Ascending aorta (tissue), 2 donors: ENCODE measurements at regions not wholly inside any gene's neighbourhood (a gene's known extent, or its start where the extent isn't known, plus 50 kb on each side); places are given as distances from the start of the nearest gene placed in this dataset.

Experiments used
- DNase-seq, 2 donors: peaks; one replicate each; pipeline ENCODE4 v3.0.0-alpha.2; 2019; ENCODE audit warnings: low spot score in 2 of 2
- H3K27ac ChIP-seq, 2 donors: fragments of 200-600 bp; sonication (generic); one replicate each; pipeline ENCODE4 v1.5.1; 2016 to 2017; ENCODE audit warnings: mild to moderate bottlenecking in 1 of 2
- H3K27me3 ChIP-seq: fragments of 200-600 bp; sonication (generic); one replicate; pipeline ENCODE4 v1.5.1; 2017
- H3K36me3 ChIP-seq, 2 donors: fragments of 200-600 bp; sonication (generic); one replicate each; pipeline ENCODE4 v1.5.1; 2016
- H3K4me1 ChIP-seq, 2 donors: fragments of 200-600 bp; sonication (generic); one replicate each; pipeline ENCODE4 v1.5.1; 2016 to 2017; ENCODE audit warnings: mild to moderate bottlenecking in 1 of 2
- H3K4me3 ChIP-seq, 2 donors: fragments of 200-600 bp; sonication (generic); one replicate each; pipeline ENCODE4 v1.5.1; 2016 to 2017; ENCODE audit warnings: mild to moderate bottlenecking in 1 of 2
- H3K9me3 ChIP-seq, 2 donors: fragments of 200-600 bp; sonication (generic); one replicate each; pipeline ENCODE4 v1.5.1; 2016
- intact Hi-C: fragments of 100-400 bp; cut with DNase I; formaldehyde crosslinking; loops from one replicate; pipeline ENCODE4 v1.15.1; 2023
- TF ChIP-seq, protein P1 (sequence below), 3 experiments: fragments of 200-600 bp in 2 of 3; fragments of 450-650 bp in 1 of 3; sonication (generic) in 2 of 3; IDR thresholded peaks; one replicate each; pipeline ENCODE4 v1.5.1; 2016 to 2019; ENCODE audit warnings: antibody characterized with exemption in 3 of 3, mild to moderate bottlenecking in 1 of 3, moderate library complexity in 1 of 3

- Histone ChIP-seq H3K27ac (no peak overlapping the region), H3K4me1 (no peaks in the 10 kb centered on the region), H3K27me3 (no peaks in the 10 kb centered on the region), H3K4me3 (no peak overlapping the region), H3K9me3 (no peaks in the 10 kb centered on the region), H3K36me3 (no peaks in the 10 kb centered on the region)
- DNase-seq = no peak
- TF ChIP-seq, protein P1, sequence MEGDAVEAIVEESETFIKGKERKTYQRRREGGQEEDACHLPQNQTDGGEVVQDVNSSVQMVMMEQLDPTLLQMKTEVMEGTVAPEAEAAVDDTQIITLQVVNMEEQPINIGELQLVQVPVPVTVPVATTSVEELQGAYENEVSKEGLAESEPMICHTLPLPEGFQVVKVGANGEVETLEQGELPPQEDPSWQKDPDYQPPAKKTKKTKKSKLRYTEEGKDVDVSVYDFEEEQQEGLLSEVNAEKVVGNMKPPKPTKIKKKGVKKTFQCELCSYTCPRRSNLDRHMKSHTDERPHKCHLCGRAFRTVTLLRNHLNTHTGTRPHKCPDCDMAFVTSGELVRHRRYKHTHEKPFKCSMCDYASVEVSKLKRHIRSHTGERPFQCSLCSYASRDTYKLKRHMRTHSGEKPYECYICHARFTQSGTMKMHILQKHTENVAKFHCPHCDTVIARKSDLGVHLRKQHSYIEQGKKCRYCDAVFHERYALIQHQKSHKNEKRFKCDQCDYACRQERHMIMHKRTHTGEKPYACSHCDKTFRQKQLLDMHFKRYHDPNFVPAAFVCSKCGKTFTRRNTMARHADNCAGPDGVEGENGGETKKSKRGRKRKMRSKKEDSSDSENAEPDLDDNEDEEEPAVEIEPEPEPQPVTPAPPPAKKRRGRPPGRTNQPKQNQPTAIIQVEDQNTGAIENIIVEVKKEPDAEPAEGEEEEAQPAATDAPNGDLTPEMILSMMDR (IDR thresholded peaks at IDR 0.05) = no peak
- intact Hi-C loops = no loop called here
Observed at GRCh38 chr20:7057611-7058010, 290.1 kb downstream of the BMP2 start.

GRCh38 chr20:7078804-7079203 is 311.3 kb downstream of the BMP2 start:
- Histone ChIP-seq H3K27ac (no peak overlapping the region), H3K9me3 (no peaks in the 10 kb centered on the region), H3K36me3 (no peaks in the 10 kb centered on the region), H3K4me1 (no peaks in the 10 kb centered on the region), H3K27me3 (no peaks in the 10 kb centered on the region), H3K4me3 (no peak overlapping the region)
- intact Hi-C loops = no loop called here
- TF ChIP-seq, protein P1 (IDR thresholded peaks at IDR 0.05) = no peak
- no peak for DNase-seq

- H3K36me3 ChIP-seq = no peaks in the 10 kb centered on the region
- no peaks in the 10 kb centered on the region for H3K27me3 ChIP-seq
- no peak for DNase-seq
- no peak overlapping the region for H3K4me3 ChIP-seq
- TF ChIP-seq, protein P1 (IDR thresholded peaks at IDR 0.05) = no peak
- no peak overlapping the region for H3K27ac ChIP-seq
- intact Hi-C loops = no loop called here
- no peaks in the 10 kb centered on the region for H3K4me1 ChIP-seq
- H3K9me3 ChIP-seq = no peaks in the 10 kb centered on the region
Observed at GRCh38 chr20:7080472-7080871, 313.0 kb downstream of the BMP2 start.

- Histone ChIP-seq H3K9me3 (no peaks in the 10 kb centered on the region), H3K4me3 (no peak overlapping the region), H3K36me3 (no peaks in the 10 kb centered on the region), H3K27me3 (no peaks in the 10 kb centered on the region), H3K27ac (no peak overlapping the region), H3K4me1 (no peaks in the 10 kb centered on the region)
- intact Hi-C loops = no loop called here
- TF ChIP-seq, protein P1 (IDR thresholded peaks at IDR 0.05) = no peak
- DNase-seq = no peak
Observed at GRCh38 chr20:7085467-7085866, 318.0 kb downstream of the BMP2 start.

DNA sequence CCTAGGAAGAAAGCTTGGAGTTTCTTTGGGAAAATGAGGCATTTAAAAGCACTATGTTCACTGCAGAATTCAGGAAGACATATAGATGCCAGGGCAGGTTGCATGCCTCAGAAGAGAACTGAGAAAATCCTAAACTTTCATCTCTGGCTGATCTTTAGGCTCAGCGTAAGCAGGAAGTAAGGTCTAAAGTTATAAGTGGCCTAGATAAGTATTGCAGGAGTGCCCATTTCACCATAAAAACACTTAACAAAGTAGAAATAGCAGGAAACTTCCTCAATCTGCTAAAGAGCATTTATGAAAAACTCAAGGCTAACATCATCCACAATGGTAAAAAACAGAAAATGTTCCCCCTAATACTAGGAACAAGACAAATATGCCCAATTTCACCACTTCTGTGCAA is 320.3 kb downstream of the BMP2 start:
- TF ChIP-seq, protein P1 (IDR thresholded peaks at IDR 0.05) = no peak
- no peaks in the 10 kb centered on the region for H3K9me3 ChIP-seq
- no peak overlapping the region for H3K4me3 ChIP-seq
- no peaks in the 10 kb centered on the region for H3K27me3 ChIP-seq
- H3K4me1 ChIP-seq = no peaks in the 10 kb centered on the region
- H3K27ac ChIP-seq = no peak overlapping the region
- DNase-seq = no peak
- intact Hi-C loops = no loop called here
- H3K36me3 ChIP-seq = no peaks in the 10 kb centered on the region

GRCh38 chr20:7090001-7090400 is 322.5 kb downstream of the BMP2 start:
- Histone ChIP-seq H3K36me3 (no peaks in the 10 kb centered on the region), H3K27ac (no peak overlapping the region), H3K4me3 (no peak overlapping the region), H3K9me3 (no peaks in the 10 kb centered on the region), H3K27me3 (no peaks in the 10 kb centered on the region), H3K4me1 (no peaks in the 10 kb centered on the region)
- TF ChIP-seq, protein P1 (IDR thresholded peaks at IDR 0.05) = no peak
- no peak for DNase-seq
- intact Hi-C loops = no loop called here
